ENCODE measurements at regions not wholly inside any gene's neighbourhood (a gene's known extent, or its start where the extent isn't known, plus 50 kb on each side); places are given as distances from the start of the nearest gene placed in this dataset.

GRCh38 chr20:57857118-57857517, 147.3 kb upstream of the PMEPA1 start:
- no peaks in the 10 kb centered on the region for H3K36me3 Mint-ChIP-seq (ENCODE audit: low read depth)
- no peaks in the 10 kb centered on the region for H3K36me3 ChIP-seq (ENCODE audit: insufficient read depth)
- no peak overlapping the region for H3K4me3 Mint-ChIP-seq
- no peaks in the 10 kb centered on the region for H3F3A ChIP-seq (replicated peaks; ENCODE audit: low read depth)
- no peaks in the 10 kb centered on the region for H3K79me2 ChIP-seq (replicated peaks; ENCODE audit: insufficient read depth)
- no peak overlapping the region for H3K4me2 ChIP-seq
- H3K9me2 ChIP-seq (ENCODE audit: insufficient read depth) = no peaks in the 10 kb centered on the region
- no peak overlapping the region for H3K27ac ChIP-seq (ENCODE audit: low read depth)
- peaks cover 2% of the 10 kb centered on the region for H3K27me3 Mint-ChIP-seq (ENCODE audit: insufficient read depth, low read depth, poor library complexity)
- no peak overlapping the region for H3K4me3 ChIP-seq
- TF ChIP-seq JUNB (IDR thresholded peaks at IDR 0.05; ENCODE audit: unreplicated experiment) (no peak), ZNF114 (CRISPR knock-in tag; IDR thresholded peaks at IDR 0.05) (no peak), ZNF462 (CRISPR knock-in tag; IDR thresholded peaks at IDR 0.05) (no peak), CTCF (conservative IDR thresholded peaks at IDR 0.05; ENCODE audit: low read depth in 2 of 2) (no peak), POLR2AphosphoS5 (IDR thresholded peaks at IDR 0.05; ENCODE audit: low read depth) (no peak), EZH2phosphoT487 (IDR thresholded peaks at IDR 0.05; ENCODE audit: unreplicated experiment) (no peak), REST (IDR thresholded peaks at IDR 0.05; ENCODE audit: unreplicated experiment) (no peak), ZNF331 (CRISPR knock-in tag; IDR thresholded peaks at IDR 0.05; ENCODE audit: low read depth) (no peak), CREB1 (CRISPR knock-in tag; IDR thresholded peaks at IDR 0.05; ENCODE audit: low read depth) (no peak), ETS1 (IDR thresholded peaks at IDR 0.05) (no peak), EZH2 (IDR thresholded peaks at IDR 0.05; ENCODE audit: low read depth, unreplicated experiment) (no peak), STAT1 (IDR thresholded peaks at IDR 0.05; ENCODE audit: unreplicated experiment) (no peak), NANOG (IDR thresholded peaks at IDR 0.05; ENCODE audit: borderline replicate concordance) (no peak)
- no peaks in the 10 kb centered on the region for H4K20me1 ChIP-seq (replicated peaks; ENCODE audit: insufficient read depth)
- no peaks in the 10 kb centered on the region for H3K4me1 Mint-ChIP-seq
- no peak overlapping the region for H3K27ac Mint-ChIP-seq
- no peaks in the 10 kb centered on the region for H3K4me1 ChIP-seq (ENCODE audit: insufficient read depth)
- H3K27me3 ChIP-seq (ENCODE audit: insufficient read depth) = no peaks in the 10 kb centered on the region
- H3K9me3 Mint-ChIP-seq = peaks cover 4% of the 10 kb centered on the region; the same call in 2 of the 3 replicates
- H2AFZ ChIP-seq = no peak overlapping the region
- ATAC-seq (no peak), DNase-seq (ENCODE audit: low spot score) (no peak)
